ENCODE measurements at regions not wholly inside any gene's neighbourhood (a gene's known extent, or its start where the extent isn't known, plus 50 kb on each side); places are given as distances from the start of the nearest gene placed in this dataset.

GRCh38 chr12:18794000-18794399, 56.1 kb downstream of the CAPZA3 start:
- Mint-ChIP-seq H3K4me3 (no peak overlapping the region), H3K9me3 (peaks cover 0 to 8% of the 10 kb centered on the region in 2 donors), H3K27ac (no peak overlapping the region), H3K27me3 (no peaks in the 10 kb centered on the region), H3K4me1 (no peaks in the 10 kb centered on the region)
- no peak for DNase-seq
- no peak for ATAC-seq

DNA sequence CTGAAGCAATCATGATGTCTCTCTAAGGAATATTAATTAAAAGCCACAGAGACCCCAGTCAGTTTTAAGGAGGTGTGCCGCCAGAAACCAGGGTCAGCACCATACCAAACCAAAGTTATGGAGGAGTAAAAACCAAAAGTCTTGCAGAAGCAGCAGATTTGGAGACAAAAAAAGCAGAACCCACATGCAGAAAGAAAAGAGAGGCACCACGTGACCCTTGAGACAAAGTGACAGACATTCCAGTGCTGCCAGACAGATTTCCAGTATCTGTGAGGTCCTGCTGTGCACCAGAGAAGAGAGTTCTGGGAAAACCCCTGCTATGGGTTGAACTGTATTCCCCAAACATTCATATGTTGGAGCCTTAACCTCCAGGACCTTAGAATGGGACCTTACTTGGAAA, 59.7 kb downstream of the CAPZA3 start:
- ATAC-seq (no peak), DNase-seq (no peak)
- Mint-ChIP-seq H3K4me1 (no peaks in the 10 kb centered on the region), H3K9me3 (no peaks in the 10 kb centered on the region), H3K27ac (peak overlapping the region in 1 of 2 donors; percentile 51), H3K27me3 (no peaks in the 10 kb centered on the region), H3K4me3 (no peak overlapping the region)

DNA sequence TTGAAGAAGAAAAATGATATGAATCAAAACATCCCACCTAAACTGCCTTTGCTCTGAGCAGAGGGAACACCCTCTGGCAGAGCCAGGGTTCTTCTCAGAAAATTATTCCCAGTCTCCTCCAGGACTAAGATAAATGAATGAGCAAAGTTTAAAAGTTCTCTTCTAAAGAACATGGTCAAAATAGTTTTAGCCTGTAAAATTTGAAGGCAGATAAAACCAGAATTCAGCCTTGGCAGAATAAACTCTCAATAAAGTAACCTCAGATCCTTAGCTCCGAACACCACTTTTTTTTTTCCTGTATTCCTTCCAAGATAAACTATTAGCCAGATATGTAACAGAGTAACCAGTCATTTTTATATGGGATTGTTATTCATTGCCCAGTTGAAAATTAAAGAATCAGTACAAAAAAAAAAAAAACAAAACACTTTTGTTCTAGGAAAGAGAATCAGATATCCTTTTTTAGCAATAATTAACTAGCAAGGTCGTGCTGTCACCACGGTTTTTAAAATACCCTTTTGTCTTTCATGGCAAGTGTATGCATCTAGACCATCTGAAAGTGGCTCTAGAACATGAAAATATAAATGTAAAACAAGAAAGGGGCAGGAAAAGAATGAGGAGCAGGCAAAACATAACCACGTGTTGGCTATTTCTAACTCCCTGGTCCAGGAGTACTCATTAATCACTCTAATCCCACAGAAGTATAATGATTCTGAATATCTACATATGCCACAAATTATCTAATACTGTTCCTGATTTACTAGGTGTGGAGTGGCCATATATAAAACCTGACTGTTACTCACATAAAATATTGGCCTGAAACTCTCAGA, 60.8 kb downstream of the CAPZA3 start:
- Mint-ChIP-seq H3K27ac (no peak overlapping the region), H3K9me3 (no peaks in the 10 kb centered on the region), H3K4me1 (no peaks in the 10 kb centered on the region), H3K4me3 (no peak overlapping the region), H3K27me3 (no peaks in the 10 kb centered on the region)
- DNase-seq (no peak), ATAC-seq (no peak)

GRCh38 chr12:18799561-18799960, 61.6 kb downstream of the CAPZA3 start:
- no peak for ATAC-seq
- H3K4me3 Mint-ChIP-seq: no peak overlapping the region
- no peak overlapping the region for H3K27ac Mint-ChIP-seq
- no peaks in the 10 kb centered on the region for H3K4me1 Mint-ChIP-seq
- H3K27me3 Mint-ChIP-seq: no peaks in the 10 kb centered on the region
- no peaks in the 10 kb centered on the region for H3K9me3 Mint-ChIP-seq
- DNase-seq: no peak

DNA sequence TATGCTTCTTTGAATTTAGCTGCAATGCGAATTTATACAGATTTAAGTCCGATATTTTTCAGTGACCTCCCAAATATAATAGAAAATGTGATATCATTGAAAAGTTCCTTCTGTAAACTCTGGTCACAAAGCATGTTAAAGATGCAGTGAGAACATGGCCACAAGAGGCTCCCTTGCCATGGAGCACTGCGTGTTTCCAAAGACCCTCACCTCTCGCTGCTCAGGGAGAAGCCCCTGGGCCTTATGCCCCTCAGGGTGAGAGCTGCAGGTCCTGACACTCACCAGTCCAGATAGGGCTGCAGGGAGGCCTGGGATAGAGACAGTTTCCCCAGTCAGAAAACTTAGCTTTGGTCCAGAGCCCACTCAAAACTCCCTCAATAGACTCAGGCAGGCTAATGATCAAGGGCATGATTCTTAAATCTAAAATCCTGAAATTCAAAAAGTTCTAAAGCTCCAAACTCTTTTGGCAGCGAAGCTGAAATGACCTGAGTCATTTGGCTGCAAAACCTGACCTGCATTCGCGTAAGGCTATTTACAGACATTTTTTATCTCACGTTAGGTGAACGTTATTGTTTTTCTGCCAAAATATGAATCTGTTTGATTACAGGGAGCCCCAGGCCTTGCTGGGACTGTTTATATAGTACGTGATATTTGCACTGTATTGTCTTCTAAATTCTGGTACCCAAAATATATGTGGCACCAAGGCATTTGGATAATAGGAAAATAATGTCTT, 67.8 kb downstream of the CAPZA3 start:
- Mint-ChIP-seq H3K27ac (no peak overlapping the region), H3K9me3 (no peaks in the 10 kb centered on the region), H3K4me1 (no peaks in the 10 kb centered on the region), H3K27me3 (no peaks in the 10 kb centered on the region), H3K4me3 (no peak overlapping the region)
- no peak for DNase-seq
- ATAC-seq: no peak

DNA sequence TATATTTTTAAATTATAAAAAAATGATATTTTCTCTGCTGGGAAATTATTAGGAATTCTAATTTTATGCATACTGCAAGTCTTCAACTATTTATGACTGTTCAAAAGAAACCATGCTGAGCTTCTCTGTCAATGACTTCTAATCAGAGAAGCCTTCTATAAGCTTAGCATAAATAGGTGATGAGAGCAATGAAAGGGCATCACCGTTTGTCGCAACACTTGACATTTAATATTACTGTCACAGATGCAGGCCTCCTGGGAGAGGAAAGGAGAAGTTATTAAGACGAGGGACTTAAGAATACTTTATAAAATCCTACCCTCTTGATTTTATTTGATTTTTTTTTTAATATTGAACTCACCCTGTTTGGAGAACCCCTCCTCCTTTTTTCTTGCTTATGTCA, 69.8 kb downstream of the CAPZA3 start:
- Mint-ChIP-seq H3K27me3 (no peaks in the 10 kb centered on the region), H3K4me1 (no peaks in the 10 kb centered on the region), H3K27ac (no peak overlapping the region), H3K9me3 (no peaks in the 10 kb centered on the region), H3K4me3 (no peak overlapping the region)
- DNase-seq (no peak), ATAC-seq (no peak)

DNA sequence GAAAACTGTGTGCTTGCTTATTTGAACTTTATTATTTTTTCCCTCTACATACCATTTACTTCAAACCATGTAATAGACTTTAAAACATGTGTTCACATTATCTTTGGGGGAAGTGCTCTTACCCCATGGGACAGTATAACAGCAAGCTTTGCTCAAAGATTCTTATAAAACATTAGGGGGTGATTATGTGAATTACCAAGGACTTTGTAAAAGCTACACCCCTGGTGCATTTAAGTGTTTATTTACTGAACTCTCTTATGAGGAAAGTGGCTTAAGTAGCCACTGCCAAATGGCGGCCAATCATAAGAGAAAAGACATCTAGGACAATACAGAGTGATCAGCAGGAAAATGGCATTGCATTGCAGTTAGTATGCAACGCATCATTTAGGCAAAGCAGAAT, 70.3 kb downstream of the CAPZA3 start:
- Mint-ChIP-seq H3K4me3 (no peak overlapping the region), H3K9me3 (no peaks in the 10 kb centered on the region)
- no peak for ATAC-seq

DNA sequence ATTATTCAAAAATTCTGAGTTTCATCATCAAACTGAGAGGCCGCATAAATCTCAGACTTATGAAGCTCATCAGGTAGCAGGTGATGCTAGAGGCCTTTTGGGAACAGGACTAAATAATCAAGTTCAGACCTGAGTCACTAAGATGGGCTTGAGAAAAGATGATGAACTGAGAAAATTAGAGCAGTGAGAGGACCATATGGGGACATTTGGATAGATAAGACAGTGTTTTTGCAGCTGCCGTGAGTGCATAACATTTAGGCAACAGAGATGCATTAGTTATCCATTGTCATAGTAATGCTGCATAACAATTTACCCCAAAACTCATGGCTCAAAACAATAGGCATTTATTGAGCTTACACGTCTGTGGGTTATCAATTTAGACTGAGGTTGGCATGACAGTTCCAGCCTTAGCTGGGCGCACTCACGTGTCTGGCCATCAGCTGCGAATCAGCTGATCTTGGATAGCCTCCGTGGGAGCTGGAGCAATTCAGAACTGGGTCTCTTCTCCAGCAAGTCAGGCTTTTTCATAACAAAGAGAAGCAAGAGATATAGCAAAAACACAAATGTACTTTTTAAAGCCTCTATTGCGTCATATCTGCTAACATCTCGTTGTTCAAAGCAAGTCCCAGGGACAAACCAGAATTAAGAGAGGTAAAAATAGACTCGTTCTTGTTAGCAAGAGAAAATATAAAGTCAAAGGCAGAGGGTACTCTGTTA, 72.8 kb downstream of the CAPZA3 start:
- no peak for ATAC-seq
- DNase-seq: no peak
- Mint-ChIP-seq H3K4me3 (no peak overlapping the region), H3K4me1 (no peaks in the 10 kb centered on the region), H3K9me3 (no peaks in the 10 kb centered on the region), H3K27ac (no peak overlapping the region), H3K27me3 (no peaks in the 10 kb centered on the region)

More for the DNA sequence above, 70.3 kb downstream of the CAPZA3 start:
- Mint-ChIP-seq H3K27ac (no peak overlapping the region), H3K27me3 (no peaks in the 10 kb centered on the region), H3K4me1 (no peaks in the 10 kb centered on the region)
- no peak for DNase-seq

DNA sequence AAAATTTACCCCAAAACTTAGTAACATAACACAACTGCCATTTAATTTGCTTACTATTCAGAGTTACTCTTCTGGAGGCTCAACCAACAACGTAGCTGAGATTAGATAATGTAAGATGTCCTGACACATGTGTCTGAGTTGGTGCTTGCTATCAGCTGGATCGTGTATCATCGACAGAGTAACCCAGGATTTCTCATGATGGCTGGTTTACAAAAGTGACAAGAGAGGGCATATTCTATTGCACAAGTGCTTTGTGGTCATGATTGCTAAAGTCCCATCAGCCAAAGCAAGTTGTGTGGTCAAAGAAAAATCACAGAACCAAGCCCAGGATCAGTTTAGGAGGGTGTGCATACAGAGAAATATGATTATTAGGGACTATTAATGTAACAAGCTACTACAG, 73.4 kb downstream of the CAPZA3 start:
- H3K9me3 Mint-ChIP-seq: no peaks in the 10 kb centered on the region
- H3K27ac Mint-ChIP-seq: no peak overlapping the region
- DNase-seq (no peak), ATAC-seq (no peak)
- H3K27me3 Mint-ChIP-seq: no peaks in the 10 kb centered on the region
- H3K4me3 Mint-ChIP-seq: no peak overlapping the region
- H3K4me1 Mint-ChIP-seq: no peaks in the 10 kb centered on the region

- H3K9me3 Mint-ChIP-seq: no peaks in the 10 kb centered on the region
- no peaks in the 10 kb centered on the region for H3K4me1 Mint-ChIP-seq
- no peaks in the 10 kb centered on the region for H3K27me3 Mint-ChIP-seq
- ATAC-seq (no peak), DNase-seq (no peak)
- H3K4me3 Mint-ChIP-seq: no peak overlapping the region
- H3K27ac Mint-ChIP-seq: no peak overlapping the region
Measured at GRCh38 chr12:18813753-18814152, 75.8 kb downstream of the CAPZA3 start.

- ATAC-seq (no peak), DNase-seq (no peak)
- H3K27me3 Mint-ChIP-seq: no peaks in the 10 kb centered on the region
- no peaks in the 10 kb centered on the region for H3K4me1 Mint-ChIP-seq
- H3K4me3 Mint-ChIP-seq: no peak overlapping the region
- H3K9me3 Mint-ChIP-seq: no peaks in the 10 kb centered on the region
- H3K27ac Mint-ChIP-seq: no peak overlapping the region
Measured at GRCh38 chr12:18818579-18819268, 80.8 kb downstream of the CAPZA3 start.

DNA sequence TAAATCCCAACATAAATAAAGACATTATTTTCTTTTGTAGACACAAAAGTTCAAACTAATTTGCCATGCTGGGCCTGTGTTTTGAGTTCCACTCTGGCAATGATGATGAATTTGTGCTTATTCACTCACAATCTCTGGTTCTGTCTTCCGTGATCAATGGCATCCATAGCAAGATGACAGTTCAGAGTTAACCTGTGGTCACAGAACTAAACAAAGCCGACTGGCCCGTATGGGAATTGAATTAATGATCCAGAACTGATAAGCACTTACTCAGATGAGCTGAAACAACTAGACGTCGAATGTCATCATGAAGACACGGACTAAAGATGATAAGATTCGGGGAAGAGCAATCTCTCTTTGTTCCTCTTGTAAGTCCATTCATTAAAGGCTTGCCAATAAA, 81.6 kb downstream of the CAPZA3 start:
- Mint-ChIP-seq H3K27me3 (no peaks in the 10 kb centered on the region), H3K4me3 (no peak overlapping the region), H3K27ac (no peak overlapping the region), H3K4me1 (no peaks in the 10 kb centered on the region), H3K9me3 (no peaks in the 10 kb centered on the region)
- DNase-seq (no peak), ATAC-seq (no peak)

- DNase-seq (no peak), ATAC-seq (no peak)
- Mint-ChIP-seq H3K27me3 (no peaks in the 10 kb centered on the region), H3K27ac (no peak overlapping the region), H3K4me1 (no peaks in the 10 kb centered on the region), H3K9me3 (peaks cover under 1 to 3% of the 10 kb centered on the region in 2 donors), H3K4me3 (no peak overlapping the region)
Measured at GRCh38 chr12:18823461-18823860, 85.5 kb downstream of the CAPZA3 start.

GRCh38 chr12:18824287-18824686, 86.4 kb downstream of the CAPZA3 start:
- Mint-ChIP-seq H3K9me3 (peaks cover 9 to 11% of the 10 kb centered on the region in 2 donors), H3K27me3 (no peaks in the 10 kb centered on the region), H3K27ac (no peak overlapping the region), H3K4me3 (no peak overlapping the region), H3K4me1 (no peaks in the 10 kb centered on the region)
- ATAC-seq: no peak
- no peak for DNase-seq

GRCh38 chr12:18825138-18825537, 87.2 kb downstream of the CAPZA3 start:
- H3K27ac Mint-ChIP-seq: no peak overlapping the region
- no peaks in the 10 kb centered on the region for H3K27me3 Mint-ChIP-seq
- H3K9me3 Mint-ChIP-seq: peaks cover 9 to 13% of the 10 kb centered on the region in 2 donors
- ATAC-seq (no peak), DNase-seq (no peak)
- H3K4me1 Mint-ChIP-seq: no peaks in the 10 kb centered on the region
- H3K4me3 Mint-ChIP-seq: no peak overlapping the region
